Nephron (organoid): ENCODE measurements at regions not wholly inside any gene's neighbourhood (a gene's known extent, or its start where the extent isn't known, plus 50 kb on each side); places are given as distances from the start of the nearest gene placed in this dataset.

Source experiments
- H3K27ac Mint-ChIP-seq, 3 experiments: 2 replicates each; pipeline ENCODE4 v1.8.0; 2020; ENCODE audit warnings: mixed read lengths in 3 of 3, mild to moderate bottlenecking in 2 of 3, moderate library complexity in 1 of 3
- H3K27me3 Mint-ChIP-seq: 2 replicates; pipeline ENCODE4 v1.8.0; 2021; ENCODE audit warnings: low read depth, mild to moderate bottlenecking, moderate library complexity, mixed read lengths
- H3K36me3 Mint-ChIP-seq: 2 replicates; pipeline ENCODE4 v1.8.0; 2020; ENCODE audit warnings: low read depth, mixed read lengths
- H3K4me1 Mint-ChIP-seq: 2 replicates; pipeline ENCODE4 v1.8.0; 2020; ENCODE audit warnings: mixed read lengths
- H3K4me3 Mint-ChIP-seq, 3 experiments: 2 replicates each; pipeline ENCODE4 v1.8.0; 2020; ENCODE audit warnings: mild to moderate bottlenecking in 3 of 3, mixed read lengths in 3 of 3, moderate library complexity in 2 of 3
- H3K9me3 Mint-ChIP-seq: 2 replicates; pipeline ENCODE4 v1.8.0; 2020; ENCODE audit warnings: mixed read lengths
- TF ChIP-seq, protein P1 (sequence below), 3 experiments: fragments of 200-600 bp; sonication (generic); IDR thresholded peaks; one replicate each; pipeline ENCODE4 v1.5.0; 2021; ENCODE audit warnings: antibody characterized with exemption in 3 of 3; ENCODE audit not compliant: unreplicated experiment in 3 of 3

DNA sequence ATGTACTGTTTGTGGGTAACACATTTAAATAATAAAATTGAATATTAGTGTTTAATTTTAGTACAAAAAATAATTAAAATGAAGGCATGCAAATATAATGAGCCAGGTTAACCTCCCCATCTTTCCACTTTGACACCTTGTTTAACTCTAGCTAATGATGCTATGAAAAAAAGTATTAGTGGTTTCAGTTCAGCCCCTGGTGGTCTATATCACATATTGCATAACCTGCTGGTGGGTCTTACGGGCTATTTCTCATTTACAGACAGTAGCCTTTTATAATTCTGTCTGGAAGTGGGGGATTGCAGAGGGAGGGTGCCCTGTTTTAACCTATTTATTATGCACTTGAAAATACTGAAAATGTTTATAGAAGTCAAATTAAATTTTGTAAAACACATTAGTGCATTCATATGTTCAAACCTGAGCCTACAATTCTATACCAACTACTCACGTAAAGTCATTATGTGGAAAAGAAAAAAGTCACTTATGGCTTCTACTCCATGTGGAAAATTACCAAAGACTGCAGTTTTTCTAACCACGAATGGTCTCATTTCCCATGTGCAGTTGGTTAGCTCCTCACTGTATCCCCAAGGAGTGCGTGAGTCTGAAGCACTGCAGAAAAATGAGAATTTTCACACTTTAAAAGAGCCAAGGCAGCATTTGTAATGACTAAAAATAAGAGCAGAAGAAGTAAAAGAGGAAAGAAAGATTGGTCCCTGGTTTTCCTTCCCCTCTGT, 381.0 kb downstream of the MTX2 start:
- H3K27me3 Mint-ChIP-seq, result peaks cover 39% of the 10 kb centered on the region
- peak overlapping the region; percentile 70 to 81 (median 79) for H3K27ac Mint-ChIP-seq
- H3K36me3 Mint-ChIP-seq, result no peaks in the 10 kb centered on the region
- peak overlapping the region in 1 of 3 experiments; percentile 49 for H3K4me3 Mint-ChIP-seq
- no peaks in the 10 kb centered on the region for H3K9me3 Mint-ChIP-seq
- TF ChIP-seq, protein P1, sequence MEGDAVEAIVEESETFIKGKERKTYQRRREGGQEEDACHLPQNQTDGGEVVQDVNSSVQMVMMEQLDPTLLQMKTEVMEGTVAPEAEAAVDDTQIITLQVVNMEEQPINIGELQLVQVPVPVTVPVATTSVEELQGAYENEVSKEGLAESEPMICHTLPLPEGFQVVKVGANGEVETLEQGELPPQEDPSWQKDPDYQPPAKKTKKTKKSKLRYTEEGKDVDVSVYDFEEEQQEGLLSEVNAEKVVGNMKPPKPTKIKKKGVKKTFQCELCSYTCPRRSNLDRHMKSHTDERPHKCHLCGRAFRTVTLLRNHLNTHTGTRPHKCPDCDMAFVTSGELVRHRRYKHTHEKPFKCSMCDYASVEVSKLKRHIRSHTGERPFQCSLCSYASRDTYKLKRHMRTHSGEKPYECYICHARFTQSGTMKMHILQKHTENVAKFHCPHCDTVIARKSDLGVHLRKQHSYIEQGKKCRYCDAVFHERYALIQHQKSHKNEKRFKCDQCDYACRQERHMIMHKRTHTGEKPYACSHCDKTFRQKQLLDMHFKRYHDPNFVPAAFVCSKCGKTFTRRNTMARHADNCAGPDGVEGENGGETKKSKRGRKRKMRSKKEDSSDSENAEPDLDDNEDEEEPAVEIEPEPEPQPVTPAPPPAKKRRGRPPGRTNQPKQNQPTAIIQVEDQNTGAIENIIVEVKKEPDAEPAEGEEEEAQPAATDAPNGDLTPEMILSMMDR (IDR thresholded peaks at IDR 0.05; ENCODE audit: unreplicated experiment in 3 of 3), result peak; percentile 46 to 61 (median 48)
- peaks cover 36% of the 10 kb centered on the region for H3K4me1 Mint-ChIP-seq

DNA sequence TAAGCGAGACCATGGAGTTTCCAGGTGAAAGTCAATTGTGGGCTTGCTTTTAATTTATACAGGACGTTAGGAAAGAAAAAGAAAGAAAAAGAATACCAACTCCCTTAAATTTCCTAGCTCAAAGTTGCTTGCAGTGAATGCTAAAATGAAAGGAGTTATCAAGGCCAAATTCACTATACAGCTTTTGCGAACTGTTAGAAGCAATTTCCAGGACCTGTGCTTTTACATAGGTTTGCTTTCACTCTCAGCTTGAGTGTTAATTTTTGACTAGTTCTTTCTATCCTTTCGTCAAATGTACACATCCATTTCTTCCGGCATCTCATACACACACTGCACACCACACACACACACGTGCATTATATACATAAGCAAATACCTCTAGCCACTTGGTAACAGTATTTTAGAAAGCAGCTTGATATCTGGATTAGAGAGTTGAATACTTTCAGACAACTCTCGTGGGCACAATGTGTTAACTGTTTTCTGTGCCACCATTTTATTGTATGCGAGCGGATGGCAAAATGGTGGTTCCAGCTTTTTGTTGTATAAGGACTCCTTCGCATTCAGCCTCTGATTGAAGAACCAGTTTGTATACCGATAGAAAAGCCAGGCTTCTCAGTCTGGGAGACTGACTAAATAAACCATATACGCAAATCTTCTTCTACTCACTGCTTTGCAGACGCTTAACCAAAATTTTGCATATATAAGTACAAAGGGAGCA, 381.8 kb downstream of the MTX2 start:
- no peaks in the 10 kb centered on the region for H3K9me3 Mint-ChIP-seq

DNA sequence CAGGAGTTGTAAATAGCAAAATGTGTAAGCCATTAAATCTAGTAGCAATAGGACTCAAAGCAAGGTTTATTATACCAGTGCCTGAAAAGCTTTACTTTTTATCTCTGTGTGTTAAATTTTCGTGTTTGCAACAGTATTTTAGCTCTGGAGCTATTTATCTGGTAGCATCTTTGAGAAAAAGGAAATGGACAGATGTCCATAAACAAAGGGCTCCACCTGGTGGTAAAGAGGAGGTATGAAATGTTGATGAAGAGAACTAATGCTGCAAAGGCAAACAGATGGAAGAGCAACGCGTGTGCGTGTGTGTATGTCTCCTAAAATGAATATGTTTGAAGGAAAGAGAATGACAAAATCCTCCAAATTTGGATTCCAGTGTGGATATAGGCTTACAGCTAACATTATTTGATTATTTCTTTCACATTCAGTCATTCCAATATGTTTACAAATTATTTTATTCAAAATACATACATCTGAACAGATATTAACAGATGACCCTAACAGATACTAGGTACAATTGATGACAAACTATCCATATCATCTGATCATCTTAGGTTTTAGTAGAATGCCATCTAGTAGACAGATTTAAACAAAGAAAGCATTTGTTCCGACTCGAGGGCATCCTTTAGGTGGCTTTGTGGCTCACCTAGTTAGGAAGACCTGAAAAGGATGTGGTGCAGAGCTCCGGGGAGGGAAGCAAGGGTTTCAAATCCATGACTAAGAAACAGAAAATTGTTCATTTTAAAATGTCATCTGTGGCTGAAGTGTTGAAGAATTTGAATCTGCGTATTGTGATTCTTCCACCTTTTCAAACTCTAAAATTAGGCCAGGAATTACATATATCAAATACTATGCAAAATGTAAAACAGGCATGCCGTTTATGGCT, 383.3 kb downstream of the MTX2 start:
- peak overlapping the region; percentile 1 to 45 (median 24) for H3K27ac Mint-ChIP-seq
- no peaks in the 10 kb centered on the region for H3K36me3 Mint-ChIP-seq
- H3K27me3 Mint-ChIP-seq, result peaks cover 21% of the 10 kb centered on the region
- TF ChIP-seq, protein P1 (IDR thresholded peaks at IDR 0.05; ENCODE audit: unreplicated experiment in 3 of 3), result peak; percentile 78 to 91 (median 85)
- H3K9me3 Mint-ChIP-seq, result no peaks in the 10 kb centered on the region
- no peak overlapping the region for H3K4me3 Mint-ChIP-seq
- H3K4me1 Mint-ChIP-seq, result peaks cover 36% of the 10 kb centered on the region

More for the DNA sequence above, 381.8 kb downstream of the MTX2 start:
- H3K36me3 Mint-ChIP-seq, result no peaks in the 10 kb centered on the region
- peak overlapping the region; percentile 70 to 81 (median 79) for H3K27ac Mint-ChIP-seq
- H3K4me1 Mint-ChIP-seq, result peaks cover 36% of the 10 kb centered on the region
- TF ChIP-seq, protein P1 (IDR thresholded peaks at IDR 0.05; ENCODE audit: unreplicated experiment in 3 of 3), result no peak
- H3K4me3 Mint-ChIP-seq, result peak overlapping the region; percentile 5 to 49 (median 15)
- H3K27me3 Mint-ChIP-seq, result peaks cover 34% of the 10 kb centered on the region

DNA sequence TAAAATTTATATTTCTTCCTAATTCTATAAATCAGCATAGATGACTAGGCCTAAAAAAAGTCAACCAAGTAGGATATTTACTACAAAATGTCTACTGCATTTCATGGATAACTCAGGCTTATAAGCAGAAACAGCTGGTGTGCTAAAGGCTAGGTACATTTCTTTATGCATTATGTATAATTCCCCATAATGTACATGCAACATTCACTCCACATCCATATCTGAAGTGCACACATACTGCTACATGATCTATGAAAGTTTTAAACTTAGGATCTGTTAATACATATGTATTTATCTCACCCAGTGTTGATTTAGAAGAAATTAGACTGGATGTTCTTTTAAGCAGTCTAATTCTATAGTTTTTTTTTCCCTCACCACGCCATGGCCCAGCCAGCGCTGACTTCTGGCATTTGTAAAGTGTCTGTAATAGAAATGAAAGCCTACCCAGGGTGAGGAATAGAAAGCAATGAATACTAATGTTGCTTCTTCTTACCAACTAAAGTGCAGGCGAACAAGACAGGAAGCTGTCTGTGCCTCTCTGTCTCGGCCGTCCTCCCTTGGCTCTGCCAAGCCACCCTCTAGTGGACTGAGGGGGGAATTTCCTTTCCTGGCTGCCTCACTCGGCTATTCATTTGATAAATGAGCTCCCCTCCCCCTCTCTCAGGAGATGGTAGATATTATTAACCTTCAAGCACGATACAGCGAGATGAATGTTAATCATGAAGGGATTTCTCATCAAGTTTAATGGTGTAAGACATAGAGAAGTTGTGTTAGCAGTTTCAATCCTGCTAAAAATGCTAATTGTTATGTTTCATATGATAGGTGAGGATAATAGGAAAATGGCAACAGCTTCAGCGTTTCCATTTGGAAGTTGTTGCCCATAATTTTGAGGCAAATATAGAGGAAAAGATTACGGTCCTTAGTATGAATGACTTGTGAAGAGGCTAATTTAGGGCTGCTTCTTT, 384.5 kb downstream of the MTX2 start:
- no peaks in the 10 kb centered on the region for H3K9me3 Mint-ChIP-seq
- peak overlapping the region in 1 of 3 experiments; percentile 15 for H3K4me3 Mint-ChIP-seq
- TF ChIP-seq, protein P1 (IDR thresholded peaks at IDR 0.05; ENCODE audit: unreplicated experiment in 3 of 3), result peak; percentile 80 to 87 (median 84)
- H3K36me3 Mint-ChIP-seq, result no peaks in the 10 kb centered on the region
- peak overlapping the region; percentile 45 to 69 (median 63) for H3K27ac Mint-ChIP-seq
- H3K4me1 Mint-ChIP-seq, result peaks cover 42% of the 10 kb centered on the region
- peaks cover 19% of the 10 kb centered on the region for H3K27me3 Mint-ChIP-seq
